Stimulated activated CD4-positive, alpha-beta T cell treated with anti-CD3 and anti-CD28 coated beads, Interleukin-2, amount 100 ng/mL, for 48 hours (primary cell): ENCODE measurements at regions not wholly inside any gene's neighbourhood (a gene's known extent, or its start where the extent isn't known, plus 50 kb on each side); places are given as distances from the start of the nearest gene placed in this dataset.
A peak's percentile ranks its signal among the peaks of the same experiment; 100 is the strongest.
"Not testable (repeated sequence)": the region's sequence is repeated elsewhere in the genome, so short reads cannot be mapped to it uniquely, and the experiment has no call there.

Experiments
- DNase-seq, 2 donors: peaks; one replicate each; pipeline ENCODE4 v3.0.0-alpha.2; 2020

- DNase-seq: no peak
Observed at GRCh38 chr3:177833332-177833731, 636.0 kb upstream of the TBL1XR1 start.

- no peak for DNase-seq
Observed at GRCh38 chr3:177835008-177835407, 637.7 kb upstream of the TBL1XR1 start.

- no peak for DNase-seq
Observed at GRCh38 chr3:177835917-177836316, 638.6 kb upstream of the TBL1XR1 start.

- DNase-seq: no peak
Observed at GRCh38 chr3:177836671-177837070, 639.4 kb upstream of the TBL1XR1 start.

DNA sequence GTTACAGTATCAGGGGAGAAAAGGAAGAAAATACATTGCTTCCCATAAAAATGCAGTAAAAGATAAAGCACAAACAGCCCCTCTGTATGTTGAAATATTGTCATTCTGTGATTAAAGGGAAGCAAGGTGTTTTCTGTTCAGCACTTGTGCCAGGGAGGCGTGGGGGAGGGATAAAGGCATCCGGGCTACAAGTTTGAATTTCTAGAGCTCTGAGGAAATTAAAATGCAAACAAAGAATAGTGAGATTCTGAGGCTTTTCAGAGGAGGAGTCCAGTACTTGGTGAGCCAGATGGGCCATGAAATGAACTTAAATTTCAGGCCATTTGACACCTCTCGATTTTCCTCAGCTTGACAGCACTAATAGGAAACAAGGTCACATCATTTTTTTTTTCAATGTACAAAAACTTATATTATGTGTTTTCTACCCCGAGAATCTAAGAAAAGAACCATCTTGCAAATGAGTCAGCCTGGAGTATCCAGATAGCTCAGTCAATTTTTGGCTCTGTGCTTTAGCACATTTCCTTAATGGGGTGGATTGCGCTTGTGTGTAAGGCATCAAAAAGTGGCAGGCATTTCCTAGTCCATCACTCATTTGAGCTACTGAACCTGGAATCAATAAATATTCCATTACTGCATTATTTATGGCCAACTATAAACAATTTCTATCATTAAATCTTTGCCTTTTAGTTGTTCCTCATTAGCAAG lies 640.8 kb upstream of the TBL1XR1 start:
- no peak for DNase-seq

DNA sequence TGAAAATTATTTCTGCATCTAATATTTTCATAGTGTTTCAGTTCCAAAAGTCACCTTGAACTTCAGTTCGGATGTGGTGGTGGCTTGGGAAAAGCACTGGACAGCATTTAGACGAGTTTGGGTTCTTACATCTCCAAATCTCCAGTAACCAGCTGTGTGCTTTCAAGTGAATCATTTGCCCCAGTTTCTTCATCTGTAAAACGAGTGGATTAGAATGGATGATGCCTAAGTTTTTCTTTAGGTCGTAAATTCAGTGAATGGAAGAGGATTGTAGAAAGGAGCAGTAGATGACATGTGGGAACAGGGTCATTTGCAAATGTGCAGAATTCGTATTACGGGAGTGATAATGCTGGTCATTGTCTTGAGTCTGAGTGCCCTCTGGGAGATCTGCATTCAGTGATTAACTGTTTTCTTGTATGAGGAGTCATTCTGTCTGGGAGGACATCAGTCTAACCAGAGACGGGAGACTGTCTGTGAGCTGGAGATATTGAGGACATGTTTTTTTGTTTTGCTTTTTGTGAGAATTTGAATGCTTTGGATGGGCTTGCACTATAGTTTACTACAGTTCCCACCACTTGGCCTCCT lies 641.6 kb upstream of the TBL1XR1 start:
- DNase-seq: no peak

DNA sequence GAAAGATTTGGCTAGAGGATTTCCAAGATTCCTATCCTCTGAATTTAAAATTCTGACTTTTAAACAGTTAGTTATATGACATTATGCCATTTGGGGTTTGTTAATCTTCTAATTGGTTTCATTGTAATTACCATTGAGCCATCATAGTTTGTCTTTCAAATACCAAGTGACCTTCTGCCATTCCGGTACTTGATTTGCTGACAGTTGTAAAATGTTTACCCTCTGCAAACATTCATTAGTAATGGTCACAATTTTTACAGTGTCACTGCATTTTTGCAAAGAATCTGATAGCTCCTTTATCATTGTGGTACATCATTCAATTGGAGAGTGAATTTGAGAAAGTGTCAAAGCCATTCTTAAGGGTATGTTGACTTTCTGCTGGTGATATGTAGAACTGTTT lies 645.0 kb upstream of the TBL1XR1 start:
- DNase-seq: no peak

DNA sequence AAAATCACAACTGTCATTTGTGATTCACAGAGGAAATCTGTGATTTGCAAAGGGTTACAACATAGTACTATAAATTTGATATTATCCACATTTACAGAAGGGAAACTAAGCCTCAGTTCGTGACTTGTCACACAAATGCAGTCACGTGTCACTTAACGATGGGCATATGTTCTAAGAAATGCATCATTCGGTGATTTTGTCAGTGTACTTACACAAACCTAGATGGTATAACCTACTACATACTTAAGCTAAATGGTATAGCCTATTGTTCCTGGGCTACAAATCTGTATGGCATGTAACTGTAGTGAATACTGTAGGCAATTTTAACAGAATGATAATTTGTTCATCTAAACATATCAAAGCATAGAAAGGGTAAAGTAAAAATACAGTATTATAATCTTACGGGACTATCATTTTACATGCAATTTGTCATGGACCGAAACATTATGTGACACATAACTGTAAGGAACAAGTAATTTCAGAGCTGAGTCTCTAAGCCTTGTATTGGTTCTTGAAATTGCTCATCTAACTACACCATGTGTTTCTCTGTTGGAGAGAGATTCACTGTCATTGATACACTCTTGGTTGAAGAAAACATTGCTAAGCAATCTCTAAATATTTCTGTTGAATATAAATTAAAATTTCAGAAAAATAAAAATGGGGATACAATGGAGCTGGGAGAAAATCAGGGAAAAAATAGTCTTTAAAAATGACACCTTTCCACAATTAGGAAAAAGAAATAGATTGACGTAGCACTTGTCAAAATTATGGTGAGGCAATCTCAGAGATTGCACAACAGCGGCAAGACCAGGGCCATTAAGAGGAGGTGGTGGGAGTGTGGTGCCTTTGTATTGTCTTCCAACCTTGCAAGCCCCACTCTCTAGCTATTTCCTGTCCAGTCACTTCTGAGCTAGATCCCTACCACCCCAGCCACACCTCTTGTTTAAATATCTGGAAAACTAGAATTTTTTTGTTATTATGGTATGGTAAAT lies 645.8 kb upstream of the TBL1XR1 start:
- DNase-seq: no peak

DNA sequence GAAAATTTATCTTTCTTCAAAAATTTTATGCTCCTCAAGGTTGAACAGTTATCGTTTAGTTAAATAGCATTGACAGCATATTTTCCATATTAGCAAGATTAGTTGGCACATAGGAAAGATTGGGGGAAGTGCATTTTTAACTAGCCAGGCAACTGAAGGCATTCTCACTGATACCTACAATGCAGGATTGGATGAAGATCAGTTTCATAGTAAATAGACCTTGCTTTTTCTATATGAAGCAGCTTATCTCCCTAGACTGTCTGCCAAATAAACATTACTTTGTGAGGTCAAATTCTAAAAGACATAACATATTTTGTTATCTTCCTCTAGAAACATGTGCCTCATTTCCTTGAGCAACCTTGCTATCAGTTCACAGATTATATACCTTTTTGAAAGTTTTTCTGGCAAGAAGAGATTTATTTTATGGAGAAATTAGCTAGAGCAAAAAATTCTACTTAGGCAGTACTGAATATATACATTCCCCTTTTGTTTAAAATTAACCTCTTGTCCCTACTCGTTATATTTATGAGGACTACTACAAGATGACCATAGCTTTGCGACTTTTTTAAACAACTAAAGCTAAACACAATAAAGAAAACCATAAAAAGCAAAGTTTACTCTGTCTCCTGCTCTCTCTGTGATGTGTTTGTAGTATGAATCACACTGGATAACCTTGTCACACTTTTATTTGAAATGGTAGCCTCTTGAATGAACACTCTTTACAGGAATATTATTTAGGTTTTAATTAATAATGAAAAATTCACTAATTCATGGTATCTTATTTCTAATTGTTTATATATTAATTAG lies 654.9 kb upstream of the TBL1XR1 start:
- DNase-seq: no peak

DNA sequence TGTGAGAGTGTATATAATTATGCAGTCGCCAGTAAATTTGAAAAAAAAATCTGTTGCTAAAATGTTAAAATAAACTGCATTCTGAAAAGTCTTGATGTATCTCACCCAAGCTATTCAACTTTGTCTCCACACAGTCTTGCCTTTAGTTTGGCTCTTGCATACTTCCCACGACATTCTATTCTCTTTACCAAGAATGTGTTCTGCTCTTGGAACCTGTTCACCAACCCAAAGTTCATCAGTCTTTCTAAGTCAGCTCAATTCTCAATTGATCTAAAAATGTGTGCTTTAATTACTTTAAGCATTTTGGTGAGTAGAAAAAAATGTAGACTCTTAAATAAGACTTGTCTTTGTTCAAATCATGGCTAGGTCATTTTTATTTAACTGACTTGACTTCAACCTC lies 657.7 kb upstream of the TBL1XR1 start:
- no peak for DNase-seq

- no peak for DNase-seq
Observed at GRCh38 chr3:177860184-177860583, 662.9 kb upstream of the TBL1XR1 start.

DNA sequence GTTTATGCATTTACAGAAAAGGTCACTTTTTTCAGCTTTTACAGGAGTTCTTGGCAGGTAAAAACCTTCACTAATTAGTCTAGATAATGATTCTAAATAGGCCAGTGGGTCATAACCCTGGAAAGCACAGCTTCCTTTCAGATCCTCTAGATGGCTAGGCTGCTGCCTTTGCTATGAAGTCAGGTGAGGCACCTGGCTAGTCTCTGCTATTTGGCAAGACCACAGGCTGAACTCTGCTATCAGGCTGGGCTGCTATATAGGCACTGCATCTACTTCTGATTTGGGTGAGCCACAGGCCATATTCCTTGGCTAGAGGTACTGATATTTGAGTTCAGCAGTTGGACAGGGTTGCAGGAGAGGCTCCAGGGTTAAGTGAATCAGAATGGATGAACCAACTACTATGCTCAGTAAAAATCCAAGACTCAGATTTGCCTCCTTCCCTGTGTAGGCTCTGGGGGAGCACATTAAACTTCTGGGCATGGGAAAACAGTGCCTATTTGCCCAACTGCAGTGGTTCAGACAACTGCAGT lies 665.7 kb upstream of the TBL1XR1 start:
- no peak for DNase-seq

DNA sequence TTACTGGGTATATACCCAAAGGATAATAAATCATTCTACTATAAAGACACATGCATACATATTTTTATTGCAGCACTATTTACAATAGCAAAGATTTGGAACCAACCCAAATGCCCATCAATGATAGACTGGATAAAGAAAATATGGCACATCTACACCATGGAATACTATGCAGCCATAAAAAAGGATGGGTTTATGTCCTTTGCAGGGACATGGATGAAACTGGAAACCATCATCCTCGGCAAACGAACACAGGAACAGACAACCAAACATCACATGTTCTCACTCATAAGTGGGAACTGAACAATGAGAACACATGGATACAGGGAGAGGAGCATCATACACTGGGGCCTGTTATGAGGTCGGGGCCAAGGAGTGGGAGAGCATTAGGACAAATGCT lies 665.0 kb upstream of the KCNMB2 start:
- DNase-seq: not testable (repeated sequence)

DNA sequence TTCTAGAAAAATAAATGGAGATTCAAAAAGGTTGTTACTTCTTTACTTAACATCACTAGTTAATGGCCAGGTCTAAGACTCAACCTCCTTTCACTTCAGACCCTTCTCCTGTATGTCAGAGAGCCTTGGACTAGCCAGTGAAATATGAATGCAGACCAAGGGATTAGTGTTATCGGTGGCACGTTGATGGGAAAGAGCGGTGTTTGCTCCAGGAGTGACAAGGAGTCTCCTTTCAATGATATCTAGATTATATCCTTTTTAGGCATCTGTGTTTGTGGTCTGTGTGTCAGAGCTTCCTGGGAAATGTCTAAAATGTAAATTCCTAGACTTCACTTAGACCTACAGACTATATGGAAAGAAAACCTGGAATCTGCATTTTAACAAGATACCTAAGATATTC lies 658.0 kb upstream of the KCNMB2 start:
- no peak for DNase-seq

GRCh38 chr3:177878957-177879356 lies 657.3 kb upstream of the KCNMB2 start:
- DNase-seq: no peak

DNA sequence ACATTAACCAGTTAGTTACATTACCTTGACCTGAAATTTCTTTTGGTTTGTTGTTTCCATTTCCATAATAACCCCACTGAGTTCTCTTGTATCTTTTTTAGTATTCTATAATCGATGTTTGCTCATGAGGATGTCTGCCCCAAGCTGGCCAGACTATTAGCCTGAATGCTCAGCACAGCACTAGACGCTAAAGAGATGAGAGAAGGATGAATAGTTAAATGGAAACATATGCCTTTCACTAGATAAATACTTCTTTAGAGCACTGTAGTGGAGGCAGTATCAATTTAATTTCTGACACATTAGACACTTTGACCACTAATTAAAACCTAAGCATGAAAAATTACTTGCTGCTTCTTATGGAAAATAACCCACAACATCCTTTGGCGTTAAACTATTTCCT lies 654.9 kb upstream of the KCNMB2 start:
- DNase-seq: no peak

GRCh38 chr3:177882124-177882648 lies 654.0 kb upstream of the KCNMB2 start:
- DNase-seq: peak in 1 of 2 donors; percentile 21

- no peak for DNase-seq
Observed at GRCh38 chr3:177883091-177883490, 653.1 kb upstream of the KCNMB2 start.

DNA sequence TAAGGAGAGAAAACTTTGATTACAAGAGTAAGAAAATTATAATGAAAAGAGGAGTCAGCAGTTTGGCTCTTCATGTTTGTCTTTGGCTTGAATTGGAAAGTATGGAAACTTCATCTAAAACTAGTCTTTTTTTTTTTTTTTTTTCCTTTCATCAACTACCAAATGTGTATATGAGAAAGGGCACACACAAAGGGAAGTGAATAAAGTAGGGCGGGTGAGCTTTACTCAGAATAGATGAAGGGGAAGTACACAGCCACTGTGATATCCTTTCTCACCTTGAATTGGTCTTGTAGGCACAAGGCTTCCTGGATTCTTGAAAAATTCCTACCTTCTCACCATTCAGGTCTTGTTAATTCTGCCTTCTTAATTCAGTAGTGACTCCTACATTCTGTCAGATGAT lies 652.3 kb upstream of the KCNMB2 start:
- no peak for DNase-seq

DNA sequence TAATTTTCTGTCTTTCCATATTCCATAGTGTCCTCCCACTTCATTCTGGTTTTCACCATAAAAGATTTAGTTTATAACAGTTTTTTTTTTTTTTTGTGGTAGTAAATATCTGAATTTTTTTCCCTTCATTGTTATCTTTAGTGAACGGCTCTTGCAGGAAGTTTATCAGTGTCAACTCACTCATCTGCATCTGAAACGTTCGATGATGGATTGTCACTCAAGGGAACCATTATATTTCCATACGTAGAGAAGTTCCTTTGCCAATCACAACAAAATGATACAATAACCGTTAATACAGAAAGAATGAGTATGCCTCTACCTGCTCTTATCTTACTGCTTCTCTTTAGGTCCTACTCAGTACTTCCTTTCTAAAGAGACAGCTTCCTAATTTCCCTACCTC lies 651.2 kb upstream of the KCNMB2 start:
- DNase-seq: no peak

- DNase-seq: no peak
Observed at GRCh38 chr3:177886501-177886900, 649.7 kb upstream of the KCNMB2 start.

DNA sequence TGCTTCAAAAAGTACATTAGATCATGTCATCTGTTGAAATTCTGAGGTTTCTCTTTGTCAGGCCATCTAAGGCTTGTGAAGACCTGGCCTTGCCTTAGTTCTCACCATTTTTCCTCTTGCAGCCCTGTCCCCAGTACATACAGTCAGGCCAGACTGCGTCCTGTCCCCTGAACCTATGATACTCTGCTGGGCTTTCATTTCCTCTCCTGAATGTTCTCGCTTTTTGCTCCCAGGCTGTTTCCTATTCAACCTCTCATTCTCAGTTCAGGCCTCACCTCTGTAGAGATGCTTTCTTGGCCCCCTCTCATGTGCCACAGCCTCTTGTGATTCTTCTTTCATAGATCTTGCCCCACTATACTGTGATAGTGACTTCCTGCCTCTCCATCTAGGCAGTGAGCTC lies 648.8 kb upstream of the KCNMB2 start:
- no peak for DNase-seq
